ENCODE measurements at regions not wholly inside any gene's neighbourhood (a gene's known extent, or its start where the extent isn't known, plus 50 kb on each side); places are given as distances from the start of the nearest gene placed in this dataset.

GRCh38 chr7:42469341-42469740 lies 232.3 kb upstream of the GLI3 start:
- H3K9me3 ChIP-seq (ENCODE audit: control insufficient read depth, insufficient read depth, low read length), result no peaks in the 10 kb centered on the region
- DNase-seq (ENCODE audit: low read depth, low spot score), result no peak
- ChIA-PET CTCF (no interaction called here), POLR2A (no interaction called here)
- H3K4me3 ChIP-seq (ENCODE audit: low read depth, low read length), result no peak overlapping the region
- no peak for TF ChIP-seq CTCF (IDR thresholded peaks at IDR 0.05; ENCODE audit: low read depth, low read length)
- H3K27me3 ChIP-seq (ENCODE audit: control insufficient read depth, insufficient read depth, low read length), result peaks cover 2% of the 10 kb centered on the region
- no peak overlapping the region for H3K27ac ChIP-seq (ENCODE audit: low read depth, low read length)

GRCh38 chr7:42468471-42468870 lies 231.5 kb upstream of the GLI3 start:
- Histone ChIP-seq H3K9me3 (ENCODE audit: control insufficient read depth, insufficient read depth, low read length) (no peaks in the 10 kb centered on the region), H3K4me3 (ENCODE audit: low read depth, low read length) (no peak overlapping the region), H3K27ac (ENCODE audit: low read depth, low read length) (no peak overlapping the region), H3K27me3 (ENCODE audit: control insufficient read depth, insufficient read depth, low read length) (peaks cover 2% of the 10 kb centered on the region)
- no peak for DNase-seq (ENCODE audit: low read depth, low spot score)
- ChIA-PET POLR2A (no interaction called here), CTCF (no interaction called here)
- no peak for TF ChIP-seq CTCF (IDR thresholded peaks at IDR 0.05; ENCODE audit: low read depth, low read length)

GRCh38 chr7:42461537-42461936 lies 224.5 kb upstream of the GLI3 start:
- ChIA-PET POLR2A (no interaction called here), CTCF (no interaction called here)
- Histone ChIP-seq H3K9me3 (ENCODE audit: control insufficient read depth, insufficient read depth, low read length) (no peaks in the 10 kb centered on the region), H3K27ac (ENCODE audit: low read depth, low read length) (no peak overlapping the region), H3K27me3 (ENCODE audit: control insufficient read depth, insufficient read depth, low read length) (no peaks in the 10 kb centered on the region), H3K4me3 (ENCODE audit: low read depth, low read length) (no peak overlapping the region)
- TF ChIP-seq CTCF (IDR thresholded peaks at IDR 0.05; ENCODE audit: low read depth, low read length), result no peak
- no peak for DNase-seq (ENCODE audit: low read depth, low spot score)

- Histone ChIP-seq H3K27me3 (ENCODE audit: control insufficient read depth, insufficient read depth, low read length) (no peaks in the 10 kb centered on the region), H3K27ac (ENCODE audit: low read depth, low read length) (no peak overlapping the region), H3K4me3 (ENCODE audit: low read depth, low read length) (no peak overlapping the region), H3K9me3 (ENCODE audit: control insufficient read depth, insufficient read depth, low read length) (no peaks in the 10 kb centered on the region)
- no peak for TF ChIP-seq CTCF (IDR thresholded peaks at IDR 0.05; ENCODE audit: low read depth, low read length)
- CTCF ChIA-PET, result interaction anchor here (0.6 kb wide), 1 partner anchor 376 kb away, joined by 8 read pairs; no protein-coding TSS in a partner anchor
- no peak for DNase-seq (ENCODE audit: low read depth, low spot score)
- POLR2A ChIA-PET, result no interaction called here
Observed at GRCh38 chr7:42460933-42461332, 223.9 kb upstream of the GLI3 start.

- ChIA-PET POLR2A (no interaction called here), CTCF (interaction anchor here (0.6 kb wide), 1 partner anchor 376 kb away, joined by 8 read pairs; no protein-coding TSS in a partner anchor)
- no peak for DNase-seq (ENCODE audit: low read depth, low spot score)
- Histone ChIP-seq H3K27ac (ENCODE audit: low read depth, low read length) (no peak overlapping the region), H3K4me3 (ENCODE audit: low read depth, low read length) (no peak overlapping the region), H3K9me3 (ENCODE audit: control insufficient read depth, insufficient read depth, low read length) (no peaks in the 10 kb centered on the region), H3K27me3 (ENCODE audit: control insufficient read depth, insufficient read depth, low read length) (no peaks in the 10 kb centered on the region)
- no peak for TF ChIP-seq CTCF (IDR thresholded peaks at IDR 0.05; ENCODE audit: low read depth, low read length)
Observed at GRCh38 chr7:42460148-42460547, 223.1 kb upstream of the GLI3 start.
